Erythroblast (primary cell): ENCODE measurements at regions not wholly inside any gene's neighbourhood (a gene's known extent, or its start where the extent isn't known, plus 50 kb on each side); places are given as distances from the start of the nearest gene placed in this dataset.

Experiments
- GATA1 ChIP-seq: IDR thresholded peaks from 2 replicates; pipeline ENCODE4 v1.6.1; 2011; ENCODE audit warnings: low read depth, mild to moderate bottlenecking, control low read depth, low read length, moderate library complexity
- POLR2A ChIP-seq: IDR thresholded peaks from 2 replicates; pipeline ENCODE4 v1.6.1; 2011; ENCODE audit warnings: mild to moderate bottlenecking, low read length

DNA sequence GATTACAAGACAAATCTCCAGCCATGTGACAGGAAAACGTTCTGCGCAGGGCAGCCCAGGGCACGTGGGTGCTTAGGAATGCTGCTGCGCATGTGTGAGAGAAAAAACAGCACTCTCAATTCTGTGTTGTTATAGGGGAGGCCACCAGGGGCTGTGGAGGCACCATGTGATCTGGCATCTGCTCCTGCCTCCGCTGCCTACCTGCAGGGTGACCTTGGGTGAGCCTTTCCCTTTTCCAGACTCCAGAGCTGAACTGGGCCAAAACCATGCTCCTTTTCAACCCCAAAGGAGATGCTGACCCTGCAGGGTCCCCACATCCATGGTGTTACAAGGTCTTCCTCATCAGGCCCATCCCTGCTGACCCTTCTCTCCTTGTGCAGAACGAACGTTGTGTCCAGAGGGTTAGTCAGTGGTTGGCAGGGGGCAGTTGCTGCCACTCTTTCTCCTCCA, 81.5 kb upstream of the RASGRF1 start:
- no peak for TF ChIP-seq POLR2A
- no peak for TF ChIP-seq GATA1
